HG02610 (cell line): ENCODE measurements at regions not wholly inside any gene's neighbourhood (a gene's known extent, or its start where the extent isn't known, plus 50 kb on each side); places are given as distances from the start of the nearest gene placed in this dataset.
A peak's percentile ranks its signal among the peaks of the same experiment; 100 is the strongest.
"Not testable (repeated sequence)": the region's sequence is repeated elsewhere in the genome, so short reads cannot be mapped to it uniquely, and the experiment has no call there.

ENCODE experiments used
- ATAC-seq: cut with Tn5 transposase; IDR thresholded peaks from one replicate; pipeline ENCODE4 v1.9.1; 2021; ENCODE audit warnings: mild to moderate bottlenecking, moderate library complexity; ENCODE audit not compliant: unreplicated experiment

DNA sequence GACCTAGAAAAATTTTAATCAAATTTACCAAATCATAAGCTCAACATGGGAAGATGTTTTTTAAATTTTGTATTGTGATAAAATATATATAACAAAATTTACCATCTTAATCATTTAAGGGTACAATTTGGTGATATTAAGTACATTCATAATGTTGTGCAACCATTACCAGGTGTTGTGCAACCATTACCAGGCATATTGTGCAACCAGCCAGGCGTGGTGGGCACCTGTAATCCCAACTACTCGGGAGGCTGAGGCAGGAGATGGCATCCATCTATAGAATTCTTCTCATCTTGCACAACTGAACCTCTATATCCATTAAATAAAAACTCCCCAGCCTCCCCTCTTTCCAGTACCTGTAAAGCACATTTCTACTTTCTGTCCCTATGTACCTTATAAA lies 124.5 kb upstream of the SLC13A1 start:
- ATAC-seq = no peak

DNA sequence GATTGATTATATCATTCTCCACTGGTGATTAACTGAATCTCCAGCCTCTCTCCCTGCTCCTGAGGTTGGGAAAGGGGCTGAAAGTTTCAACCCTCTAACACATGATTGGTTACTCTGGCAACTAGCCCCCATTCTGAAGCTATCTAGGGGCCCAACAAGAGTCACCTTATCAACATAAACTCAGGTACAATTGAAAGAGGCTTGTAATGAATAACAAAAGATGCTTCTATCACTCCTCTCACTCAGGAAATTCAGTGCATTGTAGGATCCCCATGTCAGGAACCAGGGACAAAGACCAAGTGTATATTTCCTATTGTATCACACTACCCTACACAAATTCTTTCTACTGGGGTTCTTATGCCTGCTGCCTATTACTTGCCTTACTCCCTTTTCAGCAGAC lies 123.9 kb upstream of the SLC13A1 start:
- no peak for ATAC-seq

- not testable (repeated sequence) for ATAC-seq
Observed at GRCh38 chr7:123321578-123321977, 121.8 kb upstream of the SLC13A1 start.

DNA sequence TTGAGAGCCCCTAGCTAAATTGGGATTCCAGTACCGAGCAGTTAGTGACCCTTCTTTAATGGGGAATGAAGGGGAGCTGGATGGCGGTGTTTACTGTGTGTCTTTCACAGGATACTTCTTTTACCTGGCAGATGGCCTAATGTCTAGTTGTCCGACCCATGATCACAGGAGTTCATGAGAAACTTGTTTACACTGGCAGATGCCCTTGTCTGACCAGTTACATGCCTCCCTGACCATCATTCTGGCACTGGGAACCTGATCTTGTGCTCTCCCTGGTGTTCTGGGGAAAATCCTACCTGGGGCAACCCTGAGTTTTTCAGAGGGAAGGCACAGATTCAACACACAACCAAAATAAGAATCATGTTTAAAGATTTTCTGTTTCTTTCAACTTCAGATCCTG lies 120.1 kb upstream of the SLC13A1 start:
- ATAC-seq = no peak

DNA sequence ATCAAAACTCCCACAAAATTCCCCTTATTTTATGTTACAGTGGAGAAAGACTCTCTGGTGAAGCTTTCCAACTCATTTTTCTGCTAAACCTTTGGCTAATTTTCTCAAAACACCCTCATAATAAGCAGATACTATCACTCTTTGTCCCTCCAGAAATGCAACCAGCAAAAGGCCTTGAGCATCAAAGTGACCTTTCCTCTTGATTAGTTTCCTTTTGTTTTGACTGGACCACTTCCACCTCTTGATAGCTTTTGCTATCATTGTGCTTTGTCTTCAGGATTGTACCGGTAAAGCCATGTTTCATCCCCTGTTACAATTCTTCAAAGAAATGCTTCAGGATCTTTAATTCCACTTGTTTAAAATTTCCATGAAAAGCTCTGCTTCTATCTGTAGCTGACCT lies 115.1 kb upstream of the SLC13A1 start:
- ATAC-seq = peak; percentile 83

GRCh38 chr7:123308254-123308951 lies 108.6 kb upstream of the SLC13A1 start:
- ATAC-seq = no peak

GRCh38 chr7:123305840-123306375 lies 106.1 kb upstream of the SLC13A1 start:
- ATAC-seq = no peak

DNA sequence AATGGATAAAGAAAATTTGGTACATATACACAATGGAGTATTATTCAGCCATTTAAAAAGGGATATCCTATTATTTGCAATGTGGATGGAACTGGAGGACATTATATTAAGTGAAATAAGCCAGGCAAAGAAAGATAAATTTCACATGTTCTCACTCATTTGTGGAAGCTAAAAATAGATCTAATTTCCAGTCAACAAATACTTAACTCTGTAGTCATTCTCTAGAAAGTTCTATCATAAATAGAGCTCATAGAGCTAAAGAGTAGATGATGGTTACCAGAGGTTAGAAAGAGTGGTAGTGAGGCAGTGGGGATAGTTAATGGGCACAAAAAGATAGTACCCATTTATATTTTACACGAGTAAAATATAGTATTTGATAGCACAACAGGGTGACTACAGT lies 104.2 kb upstream of the SLC13A1 start:
- ATAC-seq = no peak

DNA sequence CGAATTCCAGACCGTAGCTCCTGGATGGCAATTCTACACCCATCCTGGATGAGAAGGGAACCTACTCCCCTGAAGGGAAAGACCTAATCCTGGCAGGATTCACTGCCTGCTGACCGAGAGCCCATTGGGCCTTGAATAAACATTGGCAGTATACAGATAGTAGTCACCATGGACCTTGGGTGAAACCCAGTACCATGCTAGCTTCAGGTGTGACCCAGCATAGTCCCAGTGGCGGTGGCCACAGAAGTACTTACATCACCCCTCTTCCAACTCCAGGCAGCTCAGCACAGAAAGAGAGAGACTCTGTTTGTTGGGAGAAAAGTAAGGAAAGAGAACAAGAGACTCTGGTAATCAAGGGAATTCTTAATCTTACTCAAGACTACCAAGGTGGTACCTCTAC lies 97.2 kb upstream of the SLC13A1 start:
- no peak for ATAC-seq

DNA sequence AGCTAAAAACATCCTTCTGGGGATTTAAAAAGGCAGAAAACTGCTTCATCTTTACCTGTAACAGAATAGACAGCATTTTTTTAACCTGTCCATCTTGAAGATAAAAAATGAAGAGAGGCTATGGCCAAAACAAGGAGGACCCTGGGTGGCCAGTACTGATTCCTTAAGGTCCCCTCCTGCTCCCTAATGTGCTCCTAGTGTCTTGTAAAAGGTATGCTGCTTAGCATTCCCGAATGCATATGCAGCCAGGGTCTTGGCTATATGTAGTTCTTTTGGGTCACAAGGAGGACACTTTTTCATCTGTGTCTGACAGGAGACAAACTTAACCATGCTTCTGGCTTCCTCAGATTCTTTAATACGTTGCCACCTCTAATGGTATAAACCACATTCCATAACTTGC lies 93.9 kb upstream of the SLC13A1 start:
- ATAC-seq = no peak

DNA sequence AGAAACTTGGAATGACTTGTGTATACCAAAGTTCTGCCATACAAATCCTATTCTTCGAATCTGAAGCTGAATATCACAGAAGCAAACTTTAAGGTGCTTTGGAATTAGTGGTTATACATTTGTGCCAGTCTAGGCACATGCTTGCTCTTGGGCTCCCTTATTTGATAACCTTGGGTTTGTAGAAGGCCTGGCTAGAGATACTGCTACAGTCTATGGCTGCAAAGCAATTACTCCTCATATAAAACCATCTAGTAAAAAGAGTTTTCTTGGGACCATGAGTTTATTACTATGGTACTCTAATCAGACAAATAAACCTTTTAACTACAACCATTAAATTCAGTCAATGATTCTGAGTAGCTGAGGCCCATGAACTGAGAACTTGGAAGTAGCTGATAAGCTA lies 92.5 kb upstream of the SLC13A1 start:
- ATAC-seq = no peak

DNA sequence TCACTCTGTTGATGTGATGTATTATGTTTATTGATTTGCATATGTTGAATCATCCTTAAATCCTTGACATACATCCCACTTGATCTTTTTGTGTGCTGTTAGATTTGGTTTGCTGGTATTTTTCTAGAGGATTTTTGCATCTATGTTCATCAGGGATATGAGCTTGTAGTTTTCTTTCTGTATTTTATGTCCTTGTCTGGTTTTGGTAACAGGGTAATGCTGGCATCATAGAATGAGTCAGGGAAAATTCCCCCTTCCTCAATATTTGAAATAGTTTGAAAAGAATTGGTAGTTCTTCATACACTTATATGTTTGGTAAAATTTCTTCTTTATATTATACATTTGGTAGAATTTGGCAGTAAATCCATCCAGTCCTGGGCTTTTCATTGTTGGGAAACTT lies 89.4 kb upstream of the SLC13A1 start:
- ATAC-seq = peak; percentile 61

DNA sequence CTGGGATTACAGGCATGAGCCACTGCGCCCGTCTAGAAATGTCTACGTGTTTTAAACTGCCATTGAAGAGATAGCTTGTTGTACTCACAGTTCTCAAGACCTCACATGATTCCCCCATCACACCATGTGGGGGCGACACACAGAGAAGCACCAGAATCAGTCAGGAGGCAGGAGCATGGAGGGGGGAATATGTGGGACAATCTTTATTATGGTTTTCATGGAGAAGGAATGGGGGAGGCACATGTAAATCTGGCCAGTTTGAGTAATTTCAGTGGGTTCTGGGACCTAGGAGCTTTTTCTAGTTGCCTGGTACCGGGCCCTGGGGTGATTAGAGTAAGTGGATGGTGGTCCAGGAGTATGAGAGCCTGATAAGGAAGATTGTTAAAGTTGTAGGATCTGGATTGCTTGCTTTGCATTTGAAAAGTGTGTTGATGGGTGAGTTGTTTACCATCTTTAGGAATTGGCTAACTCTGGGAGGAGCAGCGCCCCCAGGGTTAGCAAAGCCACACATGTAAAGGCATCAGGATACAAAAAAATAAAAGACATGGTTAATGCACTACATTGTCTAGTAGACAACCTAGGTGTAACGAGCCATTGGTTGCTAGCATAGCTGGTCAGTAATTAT lies 85.4 kb upstream of the SLC13A1 start:
- no peak for ATAC-seq

DNA sequence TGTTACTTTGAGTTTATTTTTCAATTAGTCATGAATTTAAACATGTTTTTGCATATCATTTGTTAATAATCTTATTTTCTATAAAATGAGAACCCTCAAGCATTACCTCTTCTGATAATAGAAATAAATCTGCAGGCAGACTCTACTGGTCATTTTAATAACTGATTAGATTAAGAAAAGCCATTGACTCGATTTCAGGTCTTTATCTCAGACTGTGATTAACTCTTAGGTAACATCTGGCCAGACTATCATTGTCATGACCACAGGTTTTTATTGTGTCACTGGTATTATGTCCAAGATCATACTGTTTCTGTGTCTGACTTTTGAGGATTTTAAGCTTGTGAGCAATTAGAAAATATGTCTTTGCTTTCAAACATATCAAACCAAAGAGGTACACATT lies 83.6 kb upstream of the SLC13A1 start:
- no peak for ATAC-seq

DNA sequence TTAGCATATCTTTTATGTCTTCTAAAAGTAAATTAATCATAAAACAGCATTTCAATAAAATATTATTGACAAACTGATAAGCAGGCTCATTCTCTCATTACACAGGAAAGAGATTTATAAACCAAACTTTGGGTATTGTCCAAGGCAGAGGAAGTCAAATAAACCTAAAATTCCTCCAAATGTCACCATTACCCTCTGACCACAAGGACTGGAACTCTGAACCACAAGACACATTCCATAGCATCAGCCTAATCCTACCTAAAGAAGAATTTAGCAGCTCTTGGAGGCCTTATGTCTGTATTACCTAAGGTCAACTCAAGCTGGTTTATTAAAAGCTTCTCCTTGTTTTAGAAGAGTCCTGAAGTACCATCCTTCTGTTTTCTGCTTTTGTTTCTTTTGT lies 82.4 kb upstream of the SLC13A1 start:
- ATAC-seq = no peak

GRCh38 chr7:123279949-123280348 lies 80.2 kb upstream of the SLC13A1 start:
- ATAC-seq = no peak

GRCh38 chr7:123275036-123275753 lies 75.4 kb upstream of the SLC13A1 start:
- ATAC-seq = no peak

DNA sequence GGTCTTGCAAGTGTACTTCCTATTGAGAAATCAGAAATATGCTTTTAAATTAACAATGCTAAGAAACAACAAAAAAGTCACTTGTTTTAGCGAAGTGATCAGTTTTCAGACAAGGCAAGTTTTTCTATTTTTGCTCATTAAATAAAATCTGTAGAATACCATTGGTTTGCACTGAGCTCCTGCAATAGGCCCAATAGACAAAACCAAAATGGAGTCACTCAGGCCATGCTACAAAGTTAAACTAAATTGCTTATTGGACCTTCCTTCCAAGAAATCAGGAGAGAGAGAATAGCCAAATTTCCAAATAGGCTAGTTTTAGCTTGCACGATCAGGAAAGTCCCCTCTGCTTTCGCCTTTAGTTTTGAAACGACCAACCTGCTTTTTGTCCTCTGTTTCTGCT lies 73.4 kb upstream of the SLC13A1 start:
- no peak for ATAC-seq

DNA sequence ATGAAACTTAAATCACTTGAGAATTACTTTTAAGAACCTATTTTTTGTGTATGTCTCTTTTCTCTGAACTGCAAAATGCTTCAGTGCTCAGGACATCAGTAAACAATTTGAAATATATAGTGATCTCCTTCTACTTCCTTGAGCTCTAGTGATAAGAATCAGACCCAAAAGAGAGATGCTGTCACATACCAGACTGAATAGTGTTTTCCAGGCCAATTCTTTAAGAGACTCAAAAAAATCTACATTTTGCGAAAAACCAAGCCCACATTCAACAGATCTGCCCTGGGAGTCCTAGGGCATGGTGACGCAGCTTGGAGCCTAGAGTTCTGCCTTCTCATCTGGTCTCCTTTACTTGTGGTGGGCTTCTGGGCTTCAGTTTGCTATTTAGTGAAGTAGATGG lies 72.1 kb upstream of the SLC13A1 start:
- no peak for ATAC-seq

- ATAC-seq = no peak
Observed at GRCh38 chr7:123271231-123271630, 71.5 kb upstream of the SLC13A1 start.

DNA sequence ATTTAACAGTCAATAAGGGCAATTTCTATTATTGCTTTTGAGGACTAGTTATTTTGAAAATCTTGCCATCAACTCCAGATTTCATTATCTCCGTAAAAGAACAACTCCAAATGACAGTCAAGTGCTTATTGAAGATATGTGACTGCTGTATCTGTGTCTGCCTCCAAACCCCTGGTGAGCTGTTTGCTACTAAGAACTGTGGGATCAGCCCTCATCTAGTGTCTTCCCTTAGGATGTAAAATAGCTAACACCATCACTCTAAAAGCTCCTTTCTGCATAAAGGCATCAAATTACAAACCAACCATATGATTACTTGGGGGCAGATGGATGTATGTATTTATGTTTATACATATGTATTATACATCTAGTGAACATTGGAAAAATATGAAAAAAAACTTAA lies 70.8 kb upstream of the SLC13A1 start:
- no peak for ATAC-seq

DNA sequence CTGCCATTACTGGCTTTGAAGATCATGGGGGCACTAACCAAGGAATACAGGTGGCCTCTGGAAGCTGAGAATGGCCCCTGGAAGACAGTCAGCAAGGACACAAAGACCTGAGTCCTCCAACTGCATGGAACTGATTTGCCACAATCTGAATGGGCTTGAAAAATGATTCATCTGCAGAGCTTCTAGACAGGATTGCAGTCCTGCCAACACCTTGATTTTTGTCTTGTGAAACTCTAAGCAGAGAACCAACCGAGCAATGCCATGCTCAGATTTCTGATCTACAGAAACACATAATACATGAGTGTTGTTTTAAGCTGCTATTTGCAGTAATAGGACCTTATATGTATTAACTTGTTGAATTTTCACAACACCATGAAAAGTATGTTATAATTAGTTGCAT lies 66.1 kb upstream of the SLC13A1 start:
- ATAC-seq = no peak
